Tibial nerve (tissue), 3 donors: ENCODE measurements at regions not wholly inside any gene's neighbourhood (a gene's known extent, or its start where the extent isn't known, plus 50 kb on each side); places are given as distances from the start of the nearest gene placed in this dataset.

Experiments
- POLR2A ChIP-seq, 2 donors: fragments of 450-650 bp; IDR thresholded peaks; one replicate each; pipeline ENCODE4 v1.6.1; 2017; ENCODE audit warnings: antibody characterized with exemption in 2 of 2, mild to moderate bottlenecking in 2 of 2, moderate library complexity in 2 of 2
- TF ChIP-seq, protein P1 (sequence below), 5 experiments: fragments of 200-600 bp in 3 of 5; fragments of 450-650 bp in 2 of 5; sonication (generic) in 3 of 5; IDR thresholded peaks; one replicate each; pipeline ENCODE4 v1.5.1; 2016 to 2019; ENCODE audit warnings: antibody characterized with exemption in 5 of 5, mild to moderate bottlenecking in 3 of 5, moderate library complexity in 2 of 5

DNA sequence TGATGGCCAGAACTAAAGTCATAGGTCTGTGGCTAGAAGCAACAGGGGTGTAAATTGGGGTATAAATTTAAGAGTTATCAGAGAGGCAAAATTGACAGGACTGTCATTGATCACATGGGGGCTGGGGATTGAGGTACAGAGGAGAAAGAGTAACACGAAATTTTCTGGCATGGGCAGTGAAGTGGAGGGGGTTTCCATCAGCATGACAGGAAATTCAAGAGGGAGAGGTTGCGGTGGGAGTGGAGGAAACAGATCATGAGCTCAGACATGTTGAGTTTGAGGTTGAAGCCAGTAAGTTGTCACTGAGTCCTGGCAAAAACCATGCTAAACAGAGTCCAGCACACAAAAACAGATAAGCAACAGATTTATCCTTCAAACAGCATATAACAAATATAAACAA, 192.1 kb upstream of the TSC22D1 start:
- TF ChIP-seq, protein P1, sequence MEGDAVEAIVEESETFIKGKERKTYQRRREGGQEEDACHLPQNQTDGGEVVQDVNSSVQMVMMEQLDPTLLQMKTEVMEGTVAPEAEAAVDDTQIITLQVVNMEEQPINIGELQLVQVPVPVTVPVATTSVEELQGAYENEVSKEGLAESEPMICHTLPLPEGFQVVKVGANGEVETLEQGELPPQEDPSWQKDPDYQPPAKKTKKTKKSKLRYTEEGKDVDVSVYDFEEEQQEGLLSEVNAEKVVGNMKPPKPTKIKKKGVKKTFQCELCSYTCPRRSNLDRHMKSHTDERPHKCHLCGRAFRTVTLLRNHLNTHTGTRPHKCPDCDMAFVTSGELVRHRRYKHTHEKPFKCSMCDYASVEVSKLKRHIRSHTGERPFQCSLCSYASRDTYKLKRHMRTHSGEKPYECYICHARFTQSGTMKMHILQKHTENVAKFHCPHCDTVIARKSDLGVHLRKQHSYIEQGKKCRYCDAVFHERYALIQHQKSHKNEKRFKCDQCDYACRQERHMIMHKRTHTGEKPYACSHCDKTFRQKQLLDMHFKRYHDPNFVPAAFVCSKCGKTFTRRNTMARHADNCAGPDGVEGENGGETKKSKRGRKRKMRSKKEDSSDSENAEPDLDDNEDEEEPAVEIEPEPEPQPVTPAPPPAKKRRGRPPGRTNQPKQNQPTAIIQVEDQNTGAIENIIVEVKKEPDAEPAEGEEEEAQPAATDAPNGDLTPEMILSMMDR (IDR thresholded peaks at IDR 0.05) = no peak
- TF ChIP-seq POLR2A (IDR thresholded peaks at IDR 0.05) = no peak
